SKM-1 treated with dmso at 0.1 percent for 144 hours (cell line): ENCODE measurements at regions not wholly inside any gene's neighbourhood (a gene's known extent, or its start where the extent isn't known, plus 50 kb on each side); places are given as distances from the start of the nearest gene placed in this dataset.
"Not testable (repeated sequence)": the region's sequence is repeated elsewhere in the genome, so short reads cannot be mapped to it uniquely, and the experiment has no call there.

Source experiments
- DNase-seq: peaks from one replicate; lab custom pipeline; 2025; ENCODE audit not compliant: unreplicated experiment; lab: John Stamatoyannopoulos, UW

DNA sequence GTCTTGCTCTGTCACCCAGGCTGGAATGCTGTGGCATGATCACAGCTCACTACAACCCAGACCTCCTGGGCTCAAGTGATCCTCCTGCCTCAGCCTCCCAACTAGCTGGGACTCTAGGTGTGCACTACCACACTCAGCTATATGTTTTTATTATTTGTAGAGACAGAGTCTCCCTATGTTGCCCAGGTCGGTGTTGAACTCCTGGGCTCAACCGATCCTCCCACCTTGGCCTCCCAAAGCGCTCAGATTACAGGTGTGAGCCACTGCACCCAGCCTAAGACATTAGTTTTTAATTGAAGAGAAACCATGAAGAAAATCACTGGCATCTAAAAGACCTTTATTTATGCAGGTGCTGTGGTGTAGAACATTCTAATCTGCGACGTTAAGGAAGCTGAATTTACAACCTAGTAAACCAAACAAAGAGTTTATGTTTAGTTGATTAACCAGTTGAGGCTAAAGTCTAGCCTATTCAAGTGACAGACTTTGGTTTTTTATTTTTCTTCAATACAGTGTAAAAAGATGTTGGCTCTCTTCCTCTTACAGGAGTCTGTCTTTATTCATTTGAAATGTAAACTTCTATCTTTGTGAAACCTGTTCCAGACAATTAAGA is 52.5 kb upstream of the NBL1 start:
- no peak for DNase-seq

GRCh38 chr1:19585507-19585906 is 58.6 kb upstream of the NBL1 start:
- DNase-seq, result no peak

- peak; percentile 41 for DNase-seq
These were observed 61.8 kb upstream of the NBL1 start for GRCh38 chr1:19582318-19582717.

- no peak for DNase-seq
These were observed 62.7 kb upstream of the NBL1 start for GRCh38 chr1:19581381-19581780.

DNA sequence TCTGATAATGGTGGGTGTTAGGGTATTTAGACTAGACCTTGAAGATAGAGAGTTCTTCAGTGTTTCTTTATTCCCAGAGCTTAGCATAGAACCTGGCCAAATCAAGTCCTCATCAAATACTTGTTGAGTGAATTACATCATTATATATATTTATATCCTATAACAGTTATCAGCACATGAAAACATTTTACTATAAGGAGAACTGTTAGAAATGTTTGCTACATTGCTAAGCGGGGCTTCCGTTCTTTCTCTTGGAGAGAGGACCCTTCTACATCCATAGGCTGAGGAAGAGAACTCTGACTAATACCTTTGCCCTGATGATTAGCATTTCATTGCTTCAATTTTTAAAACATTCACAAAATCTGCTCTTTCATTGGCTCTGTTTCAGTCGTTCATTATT is 66.5 kb upstream of the NBL1 start:
- DNase-seq, result no peak

DNA sequence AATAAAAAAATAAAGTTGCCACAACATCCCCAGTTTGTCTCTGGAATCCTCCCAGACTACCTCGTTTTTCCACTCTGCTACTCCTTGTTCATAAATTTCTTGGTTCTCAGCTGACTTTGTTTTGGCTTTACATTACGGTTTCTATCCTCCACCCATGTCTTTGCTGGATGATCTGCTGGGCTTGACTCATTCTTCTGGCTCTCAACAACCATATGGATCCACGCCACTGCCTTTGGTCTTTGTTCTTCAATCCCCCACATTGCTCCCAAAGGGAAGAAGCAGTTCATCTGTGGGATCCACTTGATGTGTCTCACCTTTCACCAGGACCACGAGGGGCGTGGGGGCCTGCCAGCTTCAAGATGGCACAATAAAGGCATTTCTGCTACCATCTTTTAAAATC is 67.1 kb upstream of the NBL1 start:
- DNase-seq, result no peak

GRCh38 chr1:19569786-19570185 is 74.3 kb upstream of the NBL1 start:
- DNase-seq, result no peak

DNA sequence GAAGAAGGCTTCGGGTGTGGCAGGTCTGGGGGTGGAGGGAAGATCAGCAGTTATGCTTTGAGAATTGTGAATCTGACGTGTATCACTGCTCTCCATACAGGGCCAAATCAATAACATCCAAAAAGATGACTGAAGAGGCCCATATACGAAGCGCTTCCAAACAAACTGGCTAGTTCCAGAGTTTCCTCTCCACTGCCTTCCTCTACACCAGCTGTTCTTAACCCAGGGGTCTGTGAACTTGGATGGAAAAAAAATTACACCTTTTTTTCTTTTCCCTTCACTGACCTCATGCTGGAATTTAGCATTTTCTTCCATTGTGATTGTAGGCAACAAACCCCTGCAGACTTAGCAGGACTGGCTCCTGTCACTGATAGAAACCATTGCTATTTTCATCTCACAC is 77.1 kb upstream of the NBL1 start:
- no peak for DNase-seq

GRCh38 chr1:19564366-19564765 is 79.0 kb upstream of the CAPZB start:
- no peak for DNase-seq

- DNase-seq, result no peak
These were observed 78.2 kb upstream of the CAPZB start for GRCh38 chr1:19563324-19564097.

- no peak for DNase-seq
These were observed 77.5 kb upstream of the CAPZB start for GRCh38 chr1:19562847-19563246.

GRCh38 chr1:19560480-19560879 is 75.1 kb upstream of the CAPZB start:
- no peak for DNase-seq

DNA sequence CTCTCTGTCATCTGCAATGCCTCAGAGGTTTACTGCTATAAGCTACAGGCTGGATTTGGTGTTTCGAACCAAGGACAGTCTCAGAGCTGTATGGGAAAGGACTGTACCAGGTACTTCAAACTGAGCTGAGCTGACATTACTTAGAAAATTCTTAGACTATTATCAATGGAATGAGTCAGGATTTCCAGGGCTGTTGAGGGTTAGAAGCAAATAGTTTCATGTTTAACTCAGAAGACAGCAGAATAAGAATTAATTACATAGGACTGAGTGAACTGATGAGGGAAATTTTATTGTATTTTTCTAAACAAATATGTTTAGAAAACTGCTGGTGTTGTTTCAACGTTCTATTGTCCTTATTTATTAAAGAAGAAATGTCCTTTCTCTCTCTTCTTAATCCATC is 74.3 kb upstream of the CAPZB start:
- no peak for DNase-seq

- peak; percentile 8 for DNase-seq
These were observed 72.3 kb upstream of the CAPZB start for GRCh38 chr1:19557609-19558051.

- DNase-seq, result no peak
These were observed 68.8 kb upstream of the CAPZB start for GRCh38 chr1:19554090-19554489.

- no peak for DNase-seq
These were observed 67.1 kb upstream of the CAPZB start for GRCh38 chr1:19552291-19553010.

- DNase-seq, result not testable (repeated sequence)
These were observed 66.5 kb upstream of the CAPZB start for GRCh38 chr1:19551837-19552236.

DNA sequence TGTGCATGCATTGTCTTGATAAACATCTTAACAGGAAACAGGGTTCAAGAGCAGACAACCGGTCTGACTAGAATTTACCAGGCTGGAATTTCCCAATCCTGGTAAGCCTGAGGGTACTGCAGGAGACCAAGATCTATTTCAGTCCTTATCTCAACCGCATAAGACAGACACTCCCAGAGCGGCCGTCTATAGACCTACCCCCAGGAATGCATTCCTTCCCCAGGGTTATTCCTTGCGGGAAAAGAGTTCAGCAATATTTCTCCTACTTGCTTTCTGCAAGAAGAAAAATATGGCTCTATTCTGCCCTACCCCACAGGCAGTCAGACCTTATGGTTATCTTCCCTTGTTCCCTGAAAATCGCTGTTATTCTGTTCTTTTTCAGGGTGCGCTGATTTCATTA is 65.1 kb upstream of the CAPZB start:
- DNase-seq, result not testable (repeated sequence)

DNA sequence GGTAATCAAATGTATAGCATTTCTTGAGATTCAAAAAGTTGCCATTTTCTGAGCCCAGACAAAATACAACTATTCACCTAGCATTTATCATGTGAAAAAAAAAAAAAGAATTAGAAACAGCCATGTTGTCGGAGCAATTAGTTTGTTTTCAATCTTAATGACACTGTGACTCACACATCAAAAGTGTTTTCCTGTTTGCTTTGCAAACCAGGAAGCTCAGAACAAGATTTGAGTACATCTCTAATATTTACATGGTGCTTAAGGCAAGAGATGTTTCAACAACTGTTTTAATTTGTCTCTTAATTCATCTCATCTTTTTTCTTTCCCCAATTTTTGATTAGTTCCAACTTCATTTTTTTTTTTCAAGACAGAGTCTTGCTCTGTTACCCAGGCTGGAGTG is 62.5 kb upstream of the CAPZB start:
- no peak for DNase-seq

DNA sequence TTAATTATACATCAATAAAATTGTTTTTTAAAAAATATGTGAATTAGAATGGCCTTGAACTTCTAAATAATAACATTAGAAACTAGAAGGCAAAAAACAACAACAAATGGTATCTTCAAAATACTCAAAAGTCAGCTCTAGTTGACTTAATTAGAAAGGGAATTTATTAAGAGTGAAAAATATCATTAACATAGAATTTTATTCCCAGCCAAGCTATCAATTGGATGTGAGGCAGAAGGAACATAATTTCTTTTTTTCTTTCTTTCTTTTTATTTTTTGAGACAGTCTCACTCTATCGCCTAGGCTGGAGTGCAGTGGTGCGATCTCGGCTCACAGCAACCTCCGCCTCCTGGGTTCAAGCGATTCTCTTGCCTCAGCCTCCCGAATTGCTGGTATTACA is 51.2 kb upstream of the CAPZB start:
- DNase-seq, result no peak

DNA sequence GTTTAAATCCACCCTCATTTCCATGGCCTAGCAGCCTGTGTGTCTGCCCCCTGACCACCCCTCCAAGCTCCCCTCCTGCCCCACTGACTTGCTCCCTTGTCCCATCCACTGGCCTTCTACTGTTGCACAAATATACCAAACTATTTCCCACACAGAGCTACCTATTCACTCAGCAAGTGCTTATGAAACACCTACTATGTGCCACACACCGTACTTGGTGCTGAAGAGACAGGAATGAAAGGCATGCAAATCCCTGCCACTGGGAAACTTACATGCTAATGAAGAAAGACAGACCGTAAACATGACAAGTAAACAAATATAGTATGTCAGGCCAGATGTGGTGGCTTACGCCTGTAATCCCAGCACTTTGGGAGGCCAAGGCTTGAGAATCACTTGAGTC is 49.9 kb upstream of the CAPZB start:
- DNase-seq, result no peak
